ENCODE measurements at regions not wholly inside any gene's neighbourhood (a gene's known extent, or its start where the extent isn't known, plus 50 kb on each side); places are given as distances from the start of the nearest gene placed in this dataset.
"Not testable (repeated sequence)": the region's sequence is repeated elsewhere in the genome, so short reads cannot be mapped to it uniquely, and the experiment has no call there.

- not testable (repeated sequence) for DNase-seq (ENCODE audit: low read depth in 3 of 3)
Measured at GRCh38 chr22:47405222-47405621, 642.8 kb downstream of the TBC1D22A start.

DNA sequence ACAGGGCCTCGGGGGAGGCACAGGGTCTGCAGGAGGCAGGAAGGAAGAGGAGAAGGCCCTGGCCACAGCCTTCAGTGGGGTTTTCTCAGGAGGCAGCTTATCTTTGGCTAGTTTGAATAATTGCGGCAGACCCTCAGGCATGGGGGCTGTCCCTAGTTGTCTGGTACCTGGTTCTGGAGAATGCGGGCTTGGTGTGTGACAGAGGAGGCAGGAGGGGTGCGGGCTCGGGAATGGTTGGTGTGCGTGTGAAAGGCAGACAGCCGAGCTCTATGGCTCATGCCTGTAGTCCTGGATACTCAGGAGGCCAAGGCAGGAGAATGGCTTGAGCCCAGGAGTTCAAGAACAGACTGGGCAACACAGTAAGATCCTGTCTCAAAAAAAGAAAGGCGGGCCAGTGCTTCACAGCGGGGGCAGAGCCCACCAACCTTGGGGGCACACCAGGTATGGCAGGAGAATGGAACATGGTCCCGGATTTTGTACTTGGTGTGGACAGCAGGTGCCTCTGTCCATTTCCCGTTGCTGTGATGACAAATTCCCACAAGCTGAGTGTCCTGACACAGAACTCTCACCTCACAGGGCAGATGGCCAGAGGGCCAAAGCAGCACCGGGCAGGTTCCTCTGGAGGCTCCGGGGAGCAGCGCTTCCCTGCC is 640.6 kb downstream of the TBC1D22A start:
- DNase-seq (ENCODE audit: low read depth in 3 of 3) = no peak

DNA sequence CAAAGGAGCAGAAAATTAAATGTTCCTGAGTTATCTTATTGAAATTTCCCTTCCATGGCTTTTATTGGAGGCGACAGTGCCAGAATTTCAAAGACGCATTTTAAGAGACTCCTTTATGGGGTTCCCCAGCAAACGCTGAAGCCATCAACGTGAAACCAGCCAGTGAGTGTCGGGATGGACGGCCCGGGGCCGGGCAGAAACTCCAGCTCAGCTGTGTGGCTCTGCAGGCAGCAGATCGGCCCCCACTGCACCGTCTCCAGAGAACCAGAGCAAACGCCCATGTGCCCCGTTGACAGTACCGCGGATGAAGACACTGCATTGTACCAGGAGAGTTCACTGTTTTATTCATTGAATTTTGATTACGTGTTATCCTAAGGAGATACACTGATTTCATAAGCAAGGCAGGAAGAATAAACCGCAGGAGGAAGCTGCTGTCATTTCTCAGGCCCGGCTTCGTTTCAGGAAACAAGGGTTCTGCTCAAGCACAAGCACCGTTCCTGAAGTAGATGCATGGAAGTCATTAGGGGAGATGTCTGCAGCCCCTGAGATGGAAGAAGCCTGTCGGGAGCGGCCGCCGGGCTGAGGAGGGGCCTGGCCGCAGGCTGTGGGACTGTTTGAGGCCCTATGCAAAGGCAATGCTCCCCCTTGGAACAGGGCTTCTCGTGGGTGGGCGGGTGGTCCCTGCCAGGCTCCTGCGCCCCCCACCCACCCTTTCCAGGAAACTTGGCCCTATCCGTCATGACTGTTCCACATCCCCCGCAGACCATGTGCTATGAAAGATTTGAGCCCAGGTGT is 639.7 kb downstream of the TBC1D22A start:
- DNase-seq (ENCODE audit: low read depth in 3 of 3) = no peak

DNA sequence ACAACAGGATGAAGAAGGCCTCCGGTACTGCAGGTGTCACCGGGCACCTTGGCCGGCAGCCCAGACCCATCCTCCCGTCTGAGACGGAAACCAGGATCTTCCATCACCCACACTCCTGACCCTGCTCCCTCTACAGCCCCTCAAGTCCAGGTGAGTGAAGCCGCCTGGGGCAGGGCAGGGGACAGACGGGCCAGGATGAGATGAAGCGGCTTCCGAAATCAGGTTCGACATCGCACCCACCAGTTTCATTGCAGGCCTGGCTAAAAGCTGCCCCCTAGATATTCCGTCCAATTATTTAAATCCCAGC is 639.1 kb downstream of the TBC1D22A start:
- no peak for DNase-seq (ENCODE audit: low read depth in 3 of 3)

- DNase-seq (ENCODE audit: low read depth in 3 of 3) = no peak
Measured at GRCh38 chr22:47400701-47401591, 638.5 kb downstream of the TBC1D22A start.

DNA sequence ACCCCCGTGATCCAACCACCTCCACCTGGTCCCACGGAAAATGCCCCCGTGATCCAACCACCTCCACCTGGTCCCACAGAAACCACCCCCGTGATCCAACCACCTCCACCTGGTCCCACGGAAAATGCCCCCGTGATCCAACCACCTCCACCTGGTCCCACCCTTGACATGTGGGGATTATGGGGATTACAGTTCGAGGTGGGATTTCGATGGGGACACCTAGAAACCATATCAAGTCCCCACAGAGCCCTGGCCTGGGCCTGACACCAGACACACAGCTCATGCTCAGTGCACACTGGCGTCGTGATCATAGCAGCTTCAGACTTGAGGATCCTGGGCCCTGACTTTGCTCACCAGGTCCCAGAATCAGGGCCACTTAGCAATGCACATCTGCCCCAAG is 637.7 kb downstream of the TBC1D22A start:
- DNase-seq (ENCODE audit: low read depth in 3 of 3) = not testable (repeated sequence)

GRCh38 chr22:47398921-47399790 is 636.7 kb downstream of the TBC1D22A start:
- DNase-seq (ENCODE audit: low read depth in 3 of 3) = no peak

DNA sequence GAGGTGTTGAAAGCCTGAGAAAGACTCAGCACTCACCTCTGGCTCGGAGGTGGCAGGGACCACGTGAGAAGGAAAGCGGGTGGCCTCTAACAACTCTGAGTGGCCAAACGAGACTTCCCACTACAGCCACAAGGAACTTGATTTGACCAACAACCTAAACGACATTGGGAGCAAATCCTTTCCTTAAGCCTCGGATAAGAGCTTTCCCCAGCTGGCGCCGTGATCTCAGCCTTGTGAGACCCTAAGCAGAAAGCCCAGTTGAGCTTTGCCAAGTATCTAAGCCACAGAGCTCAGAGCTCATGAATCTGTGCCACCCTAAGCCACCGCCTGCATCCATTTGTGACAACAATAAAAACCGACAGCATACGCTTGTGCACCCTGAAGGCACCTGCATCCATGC is 636.0 kb downstream of the TBC1D22A start:
- no peak for DNase-seq (ENCODE audit: low read depth in 3 of 3)

DNA sequence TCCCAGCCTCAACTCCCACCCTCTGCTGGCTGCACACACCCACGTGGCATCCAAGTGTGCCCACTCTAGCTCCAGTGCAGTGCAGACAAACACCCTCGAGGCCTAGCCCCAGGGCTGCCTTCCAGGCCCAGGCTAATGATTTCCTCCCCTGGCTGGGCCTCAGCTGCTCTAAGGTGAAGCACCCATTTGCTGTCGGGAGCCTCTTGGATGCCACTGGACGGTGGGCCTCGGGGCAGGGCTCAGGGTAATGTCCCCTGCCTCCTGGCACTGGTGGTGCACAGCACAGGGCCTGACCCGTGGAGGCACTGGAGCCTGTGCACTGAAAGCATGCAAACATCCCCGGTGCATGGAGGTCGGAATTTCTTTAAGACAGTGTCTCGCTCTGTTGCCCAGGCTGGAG is 635.2 kb downstream of the TBC1D22A start:
- no peak for DNase-seq (ENCODE audit: low read depth in 3 of 3)

DNA sequence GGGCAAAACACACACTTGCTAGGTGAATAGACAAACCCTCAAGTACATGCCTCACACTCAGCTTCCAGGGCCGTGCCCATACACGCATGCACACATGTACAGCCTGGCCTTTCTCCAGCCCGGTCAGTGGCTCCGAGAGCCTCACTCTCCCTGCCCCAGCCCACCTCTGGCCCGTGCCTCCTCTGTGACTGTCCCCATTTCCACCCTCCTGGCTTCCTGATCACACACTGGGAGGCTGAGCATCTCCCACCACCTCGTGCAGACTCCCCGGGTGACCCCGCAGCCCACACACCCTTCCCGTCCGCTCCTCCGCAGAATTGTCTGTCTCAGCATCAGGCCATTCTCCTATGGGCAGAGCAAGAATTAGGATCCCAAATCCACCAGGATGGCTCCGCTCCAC is 634.1 kb downstream of the TBC1D22A start:
- no peak for DNase-seq (ENCODE audit: low read depth in 3 of 3)

GRCh38 chr22:47396105-47396504 is 633.7 kb downstream of the TBC1D22A start:
- no peak for DNase-seq (ENCODE audit: low read depth in 3 of 3)

GRCh38 chr22:47395481-47395880 is 633.0 kb downstream of the TBC1D22A start:
- no peak for DNase-seq (ENCODE audit: low read depth in 3 of 3)

- no peak for DNase-seq (ENCODE audit: low read depth in 3 of 3)
Measured at GRCh38 chr22:47394504-47395440, 632.3 kb downstream of the TBC1D22A start.

DNA sequence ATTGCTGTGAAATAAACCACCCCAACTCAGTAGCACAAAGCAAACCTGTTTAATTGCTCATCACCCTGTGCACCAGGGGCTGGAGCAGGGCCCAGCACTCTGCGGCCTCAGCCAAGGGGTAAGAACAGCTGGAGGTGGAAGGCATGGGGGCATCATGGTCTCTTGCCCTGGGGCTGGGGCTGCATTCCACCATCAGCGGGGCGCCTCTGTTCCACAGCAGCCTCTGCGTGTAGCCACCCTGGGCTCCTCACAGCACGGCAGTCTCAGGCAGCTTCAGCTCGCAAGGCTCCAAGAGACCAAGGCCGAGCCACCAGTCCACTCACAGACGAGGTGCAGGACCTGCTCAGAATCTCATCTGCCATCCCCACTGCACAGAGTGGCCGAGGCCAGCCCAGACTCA is 630.7 kb downstream of the TBC1D22A start:
- DNase-seq (ENCODE audit: low read depth in 3 of 3) = no peak

GRCh38 chr22:47392729-47393128 is 630.3 kb downstream of the TBC1D22A start:
- no peak for DNase-seq (ENCODE audit: low read depth in 3 of 3)

GRCh38 chr22:47392054-47392347 is 629.6 kb downstream of the TBC1D22A start:
- DNase-seq (ENCODE audit: low read depth in 3 of 3) = no peak

- no peak for DNase-seq (ENCODE audit: low read depth in 3 of 3)
Measured at GRCh38 chr22:47391169-47392053, 629.0 kb downstream of the TBC1D22A start.

GRCh38 chr22:47390026-47390970 is 627.8 kb downstream of the TBC1D22A start:
- DNase-seq (ENCODE audit: low read depth in 3 of 3) = no peak

DNA sequence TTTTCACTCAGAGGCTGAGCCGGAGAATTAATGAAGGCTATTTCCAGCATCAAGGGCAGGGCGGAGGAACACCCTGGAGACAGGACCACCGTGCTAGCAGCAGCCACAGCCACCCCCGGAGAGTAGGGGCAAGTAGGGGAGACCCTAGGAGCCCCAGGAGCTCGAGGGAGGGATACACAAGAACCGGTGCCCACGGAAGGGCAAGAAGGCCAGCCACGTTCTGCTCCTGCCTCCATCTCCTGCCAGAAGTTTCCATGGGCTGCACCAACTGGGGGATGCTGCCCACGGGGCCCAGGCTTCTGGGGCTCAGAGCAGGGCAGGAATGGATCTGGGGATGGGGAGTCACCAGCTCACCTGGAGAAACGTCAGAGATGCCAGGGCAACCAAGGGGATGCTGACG is 626.8 kb downstream of the TBC1D22A start:
- DNase-seq (ENCODE audit: low read depth in 3 of 3) = no peak
